ENCODE measurements at regions not wholly inside any gene's neighbourhood (a gene's known extent, or its start where the extent isn't known, plus 50 kb on each side); places are given as distances from the start of the nearest gene placed in this dataset.
"Not testable (repeated sequence)": the region's sequence is repeated elsewhere in the genome, so short reads cannot be mapped to it uniquely, and the experiment has no call there.

- TF ChIP-seq CTCF (IDR thresholded peaks at IDR 0.05; ENCODE audit: low read depth, low read length, missing input control); YY1 (IDR thresholded peaks at IDR 0.05); REST (IDR thresholded peaks at IDR 0.05); TAF1 (conservative IDR thresholded peaks at IDR 0.05); JUND (IDR thresholded peaks at IDR 0.05); SP1 (IDR thresholded peaks at IDR 0.05); FOXA1 (IDR thresholded peaks at IDR 0.05): not testable (repeated sequence)
Observed at GRCh38 chr1:181247-182216, 269.9 kb downstream of the OR4F29 start.

Measured in liver (tissue), 3 donors.